ENCODE measurements at regions not wholly inside any gene's neighbourhood (a gene's known extent, or its start where the extent isn't known, plus 50 kb on each side); places are given as distances from the start of the nearest gene placed in this dataset.
"Not testable (repeated sequence)": the region's sequence is repeated elsewhere in the genome, so short reads cannot be mapped to it uniquely, and the experiment has no call there.

DNA sequence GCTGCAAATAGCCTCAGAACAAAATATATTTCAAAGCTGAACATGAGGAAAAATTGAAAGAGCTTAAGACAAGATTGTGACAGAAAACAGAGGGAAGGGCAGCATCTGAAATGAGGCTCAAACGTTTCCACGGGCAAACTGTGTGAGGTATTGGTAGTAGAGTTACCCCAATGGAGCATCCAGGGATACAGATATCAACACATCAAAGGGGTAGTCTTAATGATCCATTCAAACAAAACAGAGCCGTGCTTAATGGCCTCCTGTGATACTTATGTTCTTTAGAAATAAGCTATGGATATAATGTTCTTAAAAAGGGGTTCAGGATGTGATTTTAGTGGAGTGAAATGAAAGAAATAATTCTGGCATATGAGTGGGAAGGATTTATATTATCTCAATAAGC, 430.3 kb upstream of the PDZRN3 start:
- no peak for DNase-seq (ENCODE audit: low read depth, low spot score)

DNA sequence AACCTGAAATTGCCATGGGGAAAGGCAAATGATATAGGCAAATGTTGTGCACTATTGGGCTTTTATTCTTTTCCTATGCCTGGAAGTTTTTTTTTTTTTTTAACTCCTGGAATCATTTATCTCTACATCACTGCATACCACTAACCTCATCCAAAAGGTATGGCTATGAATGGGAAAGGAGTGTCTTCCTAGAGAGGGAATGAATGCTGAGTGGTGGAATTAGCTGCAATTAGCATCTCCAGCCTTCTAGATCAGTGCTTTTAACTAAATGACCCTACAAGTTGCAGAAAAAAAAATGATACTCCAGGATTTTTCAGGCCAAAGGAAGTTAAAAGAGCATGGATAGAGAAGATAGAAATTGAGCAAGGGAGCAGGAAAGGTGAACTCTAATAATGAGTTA, 429.8 kb upstream of the PDZRN3 start:
- DNase-seq (ENCODE audit: low read depth, low spot score): no peak

DNA sequence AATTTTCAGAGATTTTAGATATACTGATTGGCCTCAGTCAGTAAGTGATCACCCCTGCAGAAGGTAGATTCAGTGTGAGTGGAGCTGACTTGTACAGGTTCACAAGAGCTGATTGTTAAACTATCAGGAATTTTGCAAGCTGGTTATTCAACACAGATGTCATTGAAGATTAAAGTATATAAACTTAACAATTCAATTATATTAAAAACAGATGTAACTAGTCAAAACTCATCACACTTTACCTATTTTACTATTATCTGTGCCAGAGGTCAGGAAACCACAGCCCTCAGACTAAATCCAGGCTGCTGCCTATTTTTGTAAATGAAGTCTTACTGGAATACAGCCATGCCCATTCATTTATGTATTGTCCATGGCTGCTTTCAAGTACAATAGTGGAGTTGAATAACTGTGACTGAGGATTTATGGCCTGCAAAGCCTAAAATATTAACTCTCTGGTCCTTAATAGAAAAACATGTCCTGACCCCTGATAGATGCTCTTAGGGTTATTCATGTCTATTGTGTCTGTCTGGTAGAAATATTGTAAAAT, 429.3 kb upstream of the PDZRN3 start:
- DNase-seq (ENCODE audit: low read depth, low spot score): no peak

GRCh38 chr3:74049444-74049843, 424.7 kb upstream of the PDZRN3 start:
- DNase-seq (ENCODE audit: low read depth, low spot score): no peak

GRCh38 chr3:74048699-74049098, 424.0 kb upstream of the PDZRN3 start:
- DNase-seq (ENCODE audit: low read depth, low spot score): no peak

- DNase-seq (ENCODE audit: low read depth, low spot score): no peak
Observed at GRCh38 chr3:74045000-74045399, 420.3 kb upstream of the PDZRN3 start.

DNA sequence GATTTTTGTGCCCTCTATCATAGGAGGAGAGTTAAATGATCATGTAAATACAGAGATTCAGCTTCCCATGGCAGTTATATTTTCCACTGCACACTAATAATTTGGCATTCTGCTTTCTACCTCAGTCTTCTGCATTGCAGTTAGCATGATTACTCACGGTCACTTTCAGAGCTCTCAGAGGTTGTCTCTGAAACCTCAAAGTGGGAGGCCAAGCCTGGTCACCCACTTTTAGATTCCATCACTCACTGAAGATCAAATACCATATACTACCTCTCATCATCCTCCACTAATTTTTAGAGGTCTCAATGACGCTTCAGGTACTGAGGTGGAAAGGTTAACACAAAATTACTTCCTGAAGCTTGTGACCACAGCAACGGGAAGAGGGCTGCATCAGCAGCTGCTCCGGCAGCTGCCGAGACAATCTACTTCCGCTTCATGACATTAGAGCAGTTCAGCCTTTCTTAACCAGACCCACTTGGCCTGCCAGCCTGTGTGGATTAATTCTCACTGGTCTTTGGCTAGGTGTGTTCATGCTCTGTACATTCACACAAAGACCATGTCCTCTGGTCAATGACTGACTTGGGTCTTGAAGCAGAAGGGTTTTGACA, 416.4 kb upstream of the PDZRN3 start:
- DNase-seq (ENCODE audit: low read depth, low spot score): no peak

DNA sequence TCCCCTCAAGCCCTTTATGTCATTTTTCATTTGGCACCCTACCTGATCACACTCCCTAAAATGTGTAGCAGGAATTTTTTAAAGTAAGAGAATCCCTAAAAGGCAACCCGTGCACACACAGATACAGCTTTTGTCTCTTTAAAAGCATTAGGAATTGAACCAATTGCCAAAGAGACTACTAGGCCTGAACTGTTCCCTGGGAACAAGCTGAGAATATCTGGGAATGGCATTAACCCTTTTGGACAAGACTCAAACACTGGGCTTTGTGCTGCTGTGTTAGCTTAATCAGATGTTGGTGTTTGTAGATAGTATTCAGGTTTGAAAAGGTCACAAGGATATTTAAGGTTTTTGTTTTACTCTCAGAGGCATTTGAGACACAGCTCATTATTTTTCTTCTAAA, 414.4 kb upstream of the PDZRN3 start:
- no peak for DNase-seq (ENCODE audit: low read depth, low spot score)

DNA sequence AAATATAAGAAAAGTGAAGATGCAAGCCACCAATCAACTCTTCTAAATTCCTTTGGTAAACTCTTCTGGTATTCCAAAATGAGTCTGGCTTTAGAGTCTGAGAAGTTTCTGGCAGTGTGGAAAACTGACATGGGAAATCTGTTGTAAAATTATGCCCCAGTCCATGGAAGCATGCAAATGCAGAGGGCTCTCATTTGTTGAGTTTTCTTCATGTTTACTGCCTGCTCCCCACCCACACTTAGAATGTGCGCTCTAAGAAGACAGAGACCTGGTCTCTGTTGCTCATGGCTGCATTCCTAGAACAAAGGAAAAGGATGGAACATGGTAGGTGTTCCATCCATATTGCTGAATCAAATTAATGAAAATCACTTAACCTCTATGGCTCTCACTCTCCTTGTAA, 411.8 kb upstream of the PDZRN3 start:
- DNase-seq (ENCODE audit: low read depth, low spot score): no peak

DNA sequence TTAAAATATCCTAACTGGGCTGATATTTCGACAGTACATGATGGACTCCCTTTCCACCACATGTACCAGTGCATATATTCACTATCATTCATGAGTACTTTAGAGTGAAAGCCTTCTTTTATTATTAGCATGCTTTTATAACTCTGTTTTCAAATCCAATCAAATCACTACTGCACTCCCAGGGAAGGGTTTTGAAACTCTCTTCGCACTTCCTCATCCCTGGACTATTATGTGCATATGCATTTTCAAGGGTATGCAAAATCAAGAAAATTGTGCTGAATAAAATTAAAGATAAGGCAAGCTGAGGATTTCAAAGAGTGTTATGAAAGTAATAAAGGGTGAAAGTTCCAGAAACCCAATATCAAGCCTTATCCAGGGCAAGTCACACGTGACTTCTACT, 411.4 kb upstream of the PDZRN3 start:
- DNase-seq (ENCODE audit: low read depth, low spot score): no peak

GRCh38 chr3:74033806-74034205, 409.1 kb upstream of the PDZRN3 start:
- no peak for DNase-seq (ENCODE audit: low read depth, low spot score)

DNA sequence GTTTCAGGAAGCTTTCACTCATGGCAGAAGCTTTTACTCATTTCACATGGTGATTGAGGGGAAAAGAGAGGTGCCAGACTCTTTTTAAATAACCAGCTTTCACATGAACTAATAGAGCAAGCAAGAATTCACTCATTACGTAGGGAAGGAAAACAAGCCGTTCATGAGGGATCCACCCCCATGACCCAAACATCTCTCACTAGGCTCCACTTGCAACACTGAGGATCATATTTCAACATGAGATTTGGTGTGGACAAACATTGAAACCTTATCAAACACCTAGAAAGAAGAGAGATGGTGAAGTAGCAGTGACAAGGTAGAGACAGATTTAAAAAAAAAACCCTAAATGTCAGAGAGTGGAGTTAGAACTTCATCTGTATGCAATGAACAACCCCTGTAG, 408.6 kb upstream of the PDZRN3 start:
- no peak for DNase-seq (ENCODE audit: low read depth, low spot score)

DNA sequence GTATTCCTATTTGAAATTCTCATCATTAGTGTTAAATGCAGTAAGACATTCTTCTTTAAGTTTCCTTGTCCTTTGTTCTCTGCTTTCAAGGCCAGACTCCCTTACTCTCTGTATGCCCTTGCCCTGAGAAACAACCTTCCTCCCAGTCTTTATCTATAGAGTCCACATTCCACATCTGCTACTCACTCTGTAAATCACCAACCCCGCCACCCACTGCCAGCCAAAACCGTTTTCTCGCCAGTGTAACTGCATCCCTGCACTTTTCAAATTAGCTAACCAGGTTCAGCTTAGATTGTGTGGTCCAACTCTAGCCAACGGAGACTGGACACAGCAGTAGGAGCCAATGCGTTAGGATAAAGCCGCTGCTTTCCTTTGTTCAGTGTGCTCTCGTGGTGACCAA, 402.4 kb upstream of the PDZRN3 start:
- DNase-seq (ENCODE audit: low read depth, low spot score): no peak

DNA sequence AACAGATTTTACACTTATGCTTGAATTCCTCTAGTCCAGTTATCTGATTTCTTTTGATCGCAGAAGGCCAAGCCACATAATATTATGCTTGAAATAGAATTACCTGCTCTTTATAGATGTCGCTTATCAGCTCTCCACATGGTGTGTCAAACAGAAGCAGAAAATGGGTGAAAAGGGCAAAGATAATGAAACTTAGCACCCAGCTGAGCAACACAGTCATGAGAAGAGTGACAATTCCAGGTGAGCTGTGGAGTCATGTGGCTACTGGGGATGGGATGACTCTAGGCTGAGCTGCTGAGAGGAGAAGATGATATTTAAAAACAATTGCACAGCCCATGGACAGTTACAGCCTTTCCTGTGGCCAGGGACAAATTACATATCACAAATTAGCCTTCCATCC, 398.7 kb upstream of the PDZRN3 start:
- DNase-seq (ENCODE audit: low read depth, low spot score): no peak

DNA sequence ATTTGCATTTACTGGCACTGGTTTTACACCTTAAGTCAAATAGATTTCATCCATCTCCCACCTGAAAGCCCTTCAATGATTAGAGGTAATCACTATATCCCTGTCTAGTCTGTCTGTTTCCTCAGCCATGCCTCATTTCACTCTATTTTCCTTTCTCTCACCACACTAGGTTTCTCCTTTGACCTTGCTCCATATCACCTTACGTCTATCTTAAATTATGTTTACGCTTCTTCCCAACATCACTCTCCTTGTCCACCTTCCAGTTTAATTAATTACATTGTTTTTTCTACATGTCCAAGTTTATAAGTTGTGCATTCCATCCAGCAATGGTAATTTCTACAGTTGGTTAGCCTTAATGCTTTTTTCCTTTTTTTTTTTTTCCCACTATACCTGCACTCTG, 396.7 kb upstream of the PDZRN3 start:
- DNase-seq (ENCODE audit: low read depth, low spot score): no peak

DNA sequence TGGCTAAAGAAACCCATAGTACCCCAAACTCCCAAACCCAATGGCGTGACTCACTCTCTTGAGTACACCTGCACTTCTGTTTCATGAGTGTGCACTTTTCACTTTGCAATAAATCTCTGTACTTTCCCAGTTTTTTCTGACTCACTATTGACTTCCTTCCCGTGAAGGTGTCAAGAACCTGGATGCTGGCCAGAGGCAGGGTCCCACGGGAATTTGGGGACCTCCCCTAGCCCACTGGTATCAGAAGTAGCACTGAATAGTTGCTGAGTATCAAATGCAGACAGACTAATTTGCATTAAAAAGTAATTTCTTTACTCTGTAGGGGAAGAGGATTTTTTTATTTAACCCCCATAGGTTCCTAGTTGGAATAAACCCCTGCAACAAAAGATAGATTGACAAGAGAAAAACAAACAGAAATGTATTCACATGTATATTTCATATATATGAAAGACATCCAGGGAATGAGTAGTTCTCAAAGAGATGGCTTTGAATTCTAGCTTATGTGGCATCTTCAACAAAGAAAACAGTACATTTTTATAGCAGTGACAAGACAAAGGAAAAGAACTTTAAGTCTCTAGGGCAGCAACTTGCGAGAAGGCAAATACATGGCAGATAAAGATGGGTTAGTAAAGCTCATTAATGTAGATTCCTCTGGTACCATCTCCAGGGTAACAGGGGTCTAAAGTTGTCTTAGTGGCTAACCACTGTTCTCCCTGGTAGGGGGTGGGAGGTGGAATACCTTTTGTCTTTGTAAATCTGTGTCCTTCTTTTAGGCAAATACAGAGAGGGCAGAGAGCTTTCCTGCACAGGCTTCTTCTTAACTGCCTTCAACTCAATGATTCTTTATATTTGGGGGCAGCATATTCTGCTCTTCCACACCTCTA, 385.5 kb upstream of the PDZRN3 start:
- no peak for DNase-seq (ENCODE audit: low read depth, low spot score)

GRCh38 chr3:74004386-74004785, 379.6 kb upstream of the PDZRN3 start:
- no peak for DNase-seq (ENCODE audit: low read depth, low spot score)

DNA sequence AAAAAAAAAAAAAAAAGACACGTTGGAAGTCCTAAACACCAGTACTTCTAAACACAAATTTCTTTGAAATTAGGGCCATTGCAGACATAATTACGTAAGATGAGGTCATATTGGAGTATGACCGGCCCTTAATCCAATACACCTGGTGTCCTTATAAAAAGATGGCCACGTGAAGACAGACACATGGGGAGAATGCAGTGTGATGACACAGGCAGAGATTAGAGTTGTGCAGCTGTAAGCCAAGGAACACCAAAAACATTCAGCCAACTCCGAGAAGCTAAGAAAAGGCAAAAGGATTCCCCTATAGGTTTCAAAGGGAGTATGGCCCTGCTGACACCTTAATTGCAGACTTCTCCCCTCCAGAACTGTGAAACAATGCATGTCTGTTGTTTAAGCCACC, 379.0 kb upstream of the PDZRN3 start:
- no peak for DNase-seq (ENCODE audit: low read depth, low spot score)

GRCh38 chr3:74001436-74001835, 376.7 kb upstream of the PDZRN3 start:
- DNase-seq (ENCODE audit: low read depth, low spot score): no peak

DNA sequence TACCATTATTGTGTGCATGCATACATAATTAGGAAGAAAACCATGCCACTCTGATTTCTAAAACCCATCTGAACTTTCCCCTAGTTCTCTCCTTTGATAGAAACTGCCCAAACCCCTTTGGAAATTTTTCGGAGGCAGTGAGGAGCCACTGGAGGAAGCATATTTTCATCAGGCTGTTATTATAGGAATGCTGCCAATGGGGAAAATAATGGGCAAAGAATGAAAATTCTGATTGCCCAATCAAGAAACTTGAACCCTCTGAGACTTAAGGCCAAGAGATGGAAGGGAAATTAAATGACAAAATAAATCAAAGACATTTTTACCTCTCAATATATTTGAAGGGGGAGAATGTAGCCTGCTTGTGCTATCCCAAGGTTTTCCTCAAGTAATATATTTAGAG, 376.0 kb upstream of the PDZRN3 start:
- DNase-seq (ENCODE audit: low read depth, low spot score): no peak

DNA sequence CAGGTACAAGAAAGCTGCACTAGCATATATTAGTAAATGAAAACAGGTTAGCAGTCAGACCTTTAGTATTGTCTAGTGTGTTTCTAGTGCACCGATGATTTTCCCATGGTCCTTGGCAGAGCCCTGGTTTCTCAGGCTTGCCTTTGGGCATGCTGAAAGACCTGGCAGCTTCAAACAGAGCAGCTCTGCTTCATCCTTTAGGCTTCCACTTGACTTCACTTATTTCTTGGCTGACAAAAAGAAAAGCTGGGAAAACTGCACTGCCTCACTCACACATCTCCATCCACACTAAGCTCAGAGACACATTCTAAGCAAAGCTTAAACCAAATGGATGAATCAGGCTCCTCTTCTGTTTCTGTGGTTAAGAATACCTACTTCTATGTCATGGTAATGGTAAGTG, 374.8 kb upstream of the PDZRN3 start:
- no peak for DNase-seq (ENCODE audit: low read depth, low spot score)

DNA sequence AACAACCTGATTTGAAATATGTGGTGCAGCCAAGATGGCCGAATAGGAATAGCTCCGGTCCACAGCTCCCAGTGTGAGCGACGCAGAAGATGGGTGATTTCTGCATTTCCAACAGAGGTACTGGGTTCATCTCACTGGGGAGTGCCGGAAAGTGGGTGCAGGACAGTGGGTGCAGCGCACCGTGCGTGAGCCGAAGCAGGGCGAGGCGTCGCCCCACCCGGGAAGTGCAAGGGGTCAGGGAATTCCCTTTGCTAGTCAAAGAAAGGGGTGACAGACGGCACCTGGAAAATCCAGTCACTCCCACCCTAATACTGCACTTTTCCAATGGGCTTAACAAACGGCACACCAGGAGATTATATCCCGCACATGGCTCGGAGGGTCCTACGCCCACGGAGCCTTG, 365.9 kb upstream of the PDZRN3 start:
- not testable (repeated sequence) for DNase-seq (ENCODE audit: low read depth, low spot score)

DNA sequence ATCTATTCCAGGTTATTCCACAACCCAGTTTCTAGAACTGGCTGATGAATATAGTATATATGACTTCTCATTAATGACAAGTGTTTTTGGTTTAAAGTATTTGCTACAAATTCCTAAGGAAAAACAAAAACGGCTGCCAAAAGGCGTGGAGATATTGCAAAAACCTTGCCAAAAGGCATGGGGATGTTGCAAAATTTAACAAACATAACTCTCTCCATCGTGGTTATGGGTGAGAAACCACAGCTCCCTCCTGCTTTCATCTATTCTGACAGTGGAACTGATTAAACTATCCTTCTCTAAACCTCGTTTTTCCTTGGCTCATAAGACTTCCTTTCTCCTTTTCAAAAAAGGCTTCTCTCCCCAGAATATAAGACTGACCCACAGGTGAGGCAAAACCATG, 342.0 kb upstream of the PDZRN3 start:
- no peak for DNase-seq (ENCODE audit: low read depth, low spot score)
